D341Med (cell line): ENCODE measurements at regions not wholly inside any gene's neighbourhood (a gene's known extent, or its start where the extent isn't known, plus 50 kb on each side); places are given as distances from the start of the nearest gene placed in this dataset.
A peak's percentile ranks its signal among the peaks of the same experiment; 100 is the strongest.

Source experiments
- DNase-seq: peaks from one replicate; pipeline ENCODE4 v3.0.0; 2012; ENCODE audit warnings: low spot score

- DNase-seq: no peak
Measured at GRCh38 chr15:31262901-31263671, 63.5 kb upstream of the KLF13 start.

GRCh38 chr15:31263751-31264558, 62.7 kb upstream of the KLF13 start:
- peak; percentile 46 for DNase-seq

- DNase-seq: peak; percentile 31
Measured at GRCh38 chr15:31264559-31265089, 62.0 kb upstream of the KLF13 start.

GRCh38 chr15:31265090-31265870, 61.4 kb upstream of the KLF13 start:
- peak; percentile 30 for DNase-seq

- DNase-seq: peak; percentile 33
Measured at GRCh38 chr15:31265871-31266711, 60.5 kb upstream of the KLF13 start.

GRCh38 chr15:31266712-31267111, 59.9 kb upstream of the KLF13 start:
- peak; percentile 30 for DNase-seq

GRCh38 chr15:31267161-31268107, 59.2 kb upstream of the KLF13 start:
- peak; percentile 30 for DNase-seq

GRCh38 chr15:31268108-31268501, 58.5 kb upstream of the KLF13 start:
- peak; percentile 25 for DNase-seq

- DNase-seq: peak; percentile 19
Measured at GRCh38 chr15:31268911-31269784, 57.5 kb upstream of the KLF13 start.

- no peak for DNase-seq
Measured at GRCh38 chr15:31269816-31270575, 56.6 kb upstream of the KLF13 start.

GRCh38 chr15:31270767-31271166, 55.9 kb upstream of the KLF13 start:
- DNase-seq: peak; percentile 29

GRCh38 chr15:31271224-31271635, 55.4 kb upstream of the KLF13 start:
- no peak for DNase-seq

GRCh38 chr15:31271711-31272557, 54.7 kb upstream of the KLF13 start:
- no peak for DNase-seq

- peak; percentile 24 for DNase-seq
Measured at GRCh38 chr15:31272558-31273257, 53.9 kb upstream of the KLF13 start.

- DNase-seq: no peak
Measured at GRCh38 chr15:31273258-31273941, 53.2 kb upstream of the KLF13 start.
